ENCODE measurements at regions not wholly inside any gene's neighbourhood (a gene's known extent, or its start where the extent isn't known, plus 50 kb on each side); places are given as distances from the start of the nearest gene placed in this dataset.

- no peak for DNase-seq (ENCODE audit: low spot score)
These were observed 200.3 kb downstream of the SLIT2 start for GRCh38 chr4:20451986-20452385.

- DNase-seq (ENCODE audit: low spot score) = no peak
These were observed 202.8 kb downstream of the SLIT2 start for GRCh38 chr4:20454515-20454914.

GRCh38 chr4:20456407-20456806, 204.7 kb downstream of the SLIT2 start:
- no peak for DNase-seq (ENCODE audit: low spot score)

- DNase-seq (ENCODE audit: low spot score) = no peak
These were observed 210.9 kb downstream of the SLIT2 start for GRCh38 chr4:20462426-20463175.

GRCh38 chr4:20463176-20463430, 211.4 kb downstream of the SLIT2 start:
- DNase-seq (ENCODE audit: low spot score) = no peak

GRCh38 chr4:20464381-20464780, 212.7 kb downstream of the SLIT2 start:
- no peak for DNase-seq (ENCODE audit: low spot score)

- DNase-seq (ENCODE audit: low spot score) = peak; percentile 9
These were observed 222.4 kb downstream of the SLIT2 start for GRCh38 chr4:20474119-20474518.

- DNase-seq (ENCODE audit: low spot score) = no peak
These were observed 221.8 kb upstream of the PACRGL start for GRCh38 chr4:20478412-20478811.

GRCh38 chr4:20480165-20480947, 219.9 kb upstream of the PACRGL start:
- no peak for DNase-seq (ENCODE audit: low spot score)

- no peak for DNase-seq (ENCODE audit: low spot score)
These were observed 216.8 kb upstream of the PACRGL start for GRCh38 chr4:20483416-20483815.

- DNase-seq (ENCODE audit: low spot score) = peak; percentile 28
These were observed 213.8 kb upstream of the PACRGL start for GRCh38 chr4:20486433-20486832.

- DNase-seq (ENCODE audit: low spot score) = no peak
These were observed 212.8 kb upstream of the PACRGL start for GRCh38 chr4:20487446-20487845.

- no peak for DNase-seq (ENCODE audit: low spot score)
These were observed 212.4 kb upstream of the PACRGL start for GRCh38 chr4:20487852-20488251.

GRCh38 chr4:20490734-20491133, 209.5 kb upstream of the PACRGL start:
- no peak for DNase-seq (ENCODE audit: low spot score)

GRCh38 chr4:20493761-20494353, 206.4 kb upstream of the PACRGL start:
- DNase-seq (ENCODE audit: low spot score) = no peak

- no peak for DNase-seq (ENCODE audit: low spot score)
These were observed 204.2 kb upstream of the PACRGL start for GRCh38 chr4:20496068-20496467.

- no peak for DNase-seq (ENCODE audit: low spot score)
These were observed 196.1 kb upstream of the PACRGL start for GRCh38 chr4:20504146-20504545.

- no peak for DNase-seq (ENCODE audit: low spot score)
These were observed 194.3 kb upstream of the PACRGL start for GRCh38 chr4:20505927-20506326.

GRCh38 chr4:20506827-20507226, 193.4 kb upstream of the PACRGL start:
- peak; percentile 19 for DNase-seq (ENCODE audit: low spot score)

- no peak for DNase-seq (ENCODE audit: low spot score)
These were observed 190.9 kb upstream of the PACRGL start for GRCh38 chr4:20509315-20509714.

- no peak for DNase-seq (ENCODE audit: low spot score)
These were observed 188.0 kb upstream of the PACRGL start for GRCh38 chr4:20512033-20512792.

- no peak for DNase-seq (ENCODE audit: low spot score)
These were observed 187.3 kb upstream of the PACRGL start for GRCh38 chr4:20512985-20513384.

- no peak for DNase-seq (ENCODE audit: low spot score)
These were observed 179.4 kb upstream of the PACRGL start for GRCh38 chr4:20520901-20521300.

All from LoVo (cell line).